SK-N-SH treated with all-trans-retinoic acid at 6 μM for 48 hours (cell line): ENCODE measurements at regions not wholly inside any gene's neighbourhood (a gene's known extent, or its start where the extent isn't known, plus 50 kb on each side); places are given as distances from the start of the nearest gene placed in this dataset.
"Not testable (repeated sequence)": the region's sequence is repeated elsewhere in the genome, so short reads cannot be mapped to it uniquely, and the experiment has no call there.

ENCODE experiments used
- ATAC-seq: fragments of 200-7000 bp; cut with Tn5 transposase; 3 replicates; pipeline ENCODE4 v1.9.1; 2020; ENCODE audit warnings: mild to moderate bottlenecking, moderate library complexity
- ARNTL ChIP-seq: fragments of 450-650 bp; formaldehyde crosslinking; IDR thresholded peaks from 2 replicates; pipeline ENCODE4 v1.5.0; 2020; ENCODE audit warnings: low read depth, mild to moderate bottlenecking, moderate library complexity, borderline replicate concordance
- BACH2 ChIP-seq: fragments of 250-450 bp; sonication (Bioruptor Pico); IDR thresholded peaks from 2 replicates; pipeline ENCODE4 v1.9.0; 2021; ENCODE audit warnings: mild to moderate bottlenecking, borderline replicate concordance
- CREB5 ChIP-seq: fragments of 250-450 bp; sonication (Bioruptor Pico); IDR thresholded peaks from 2 replicates; pipeline ENCODE4 v1.5.1; 2020; ENCODE audit warnings: low read depth, mild to moderate bottlenecking, moderate library complexity
- CSDC2 ChIP-seq: fragments of 250-450 bp; sonication (Bioruptor Pico); IDR thresholded peaks from 2 replicates; pipeline ENCODE4 v1.5.0; 2020; ENCODE audit warnings: mild to moderate bottlenecking, moderate library complexity
- CSRNP3 ChIP-seq: fragments of 250-450 bp; sonication (Bioruptor Pico); IDR thresholded peaks from 2 replicates; pipeline ENCODE4 v1.5.1; 2021; ENCODE audit warnings: mild to moderate bottlenecking, moderate library complexity
- ESRRG ChIP-seq: fragments of 250-450 bp; sonication (Bioruptor Pico); IDR thresholded peaks from 2 replicates; pipeline ENCODE4 v1.6.1; 2021; ENCODE audit warnings: mild to moderate bottlenecking
- GLIS3 ChIP-seq: fragments of 250-450 bp; sonication (Bioruptor Pico); IDR thresholded peaks from 2 replicates; pipeline ENCODE4 v1.5.0; 2020; ENCODE audit warnings: mild to moderate bottlenecking, moderate library complexity
- OSR1 ChIP-seq: fragments of 250-450 bp; sonication (Bioruptor Pico); IDR thresholded peaks from 2 replicates; pipeline ENCODE4 v1.8.0; 2022; ENCODE audit warnings: moderate library complexity, mild to moderate bottlenecking, inconsistent platforms
- PATZ1 ChIP-seq: fragments of 250-450 bp; sonication (Bioruptor Pico); IDR thresholded peaks from 2 replicates; pipeline ENCODE4 v1.8.0; 2020; ENCODE audit warnings: mild to moderate bottlenecking, moderate library complexity, borderline replicate concordance
- POU6F1 ChIP-seq: fragments of 250-450 bp; sonication (Bioruptor Pico); IDR thresholded peaks from 2 replicates; pipeline ENCODE4 v1.8.0; 2021; ENCODE audit warnings: low read depth, mild to moderate bottlenecking, moderate library complexity, borderline replicate concordance
- PPARA ChIP-seq: fragments of 250-450 bp; sonication (Bioruptor Pico); IDR thresholded peaks from 2 replicates; pipeline ENCODE4 v1.5.0; 2020; ENCODE audit warnings: mild to moderate bottlenecking, borderline replicate concordance
- RARB ChIP-seq: fragments of 250-450 bp; sonication (Bioruptor Pico); IDR thresholded peaks from 2 replicates; pipeline ENCODE4 v1.8.0; 2021; ENCODE audit warnings: mild to moderate bottlenecking, moderate library complexity
- SNAI2 ChIP-seq: fragments of 250-450 bp; sonication (Bioruptor Pico); IDR thresholded peaks from 2 replicates; pipeline ENCODE4 v1.5.0; 2020; ENCODE audit warnings: mild to moderate bottlenecking, moderate library complexity
- TOX ChIP-seq: fragments of 250-450 bp; sonication (Bioruptor Pico); IDR thresholded peaks from 2 replicates; pipeline ENCODE4 v1.8.0; 2021; ENCODE audit warnings: mild to moderate bottlenecking, moderate library complexity, borderline replicate concordance
- ZC3H10 ChIP-seq: fragments of 250-450 bp; sonication (Bioruptor Pico); IDR thresholded peaks from 2 replicates; pipeline ENCODE4 v1.5.1; 2021; ENCODE audit warnings: mild to moderate bottlenecking, moderate library complexity
- ZFP3 ChIP-seq: fragments of 250-450 bp; sonication (Bioruptor Pico); IDR thresholded peaks from 2 replicates; pipeline ENCODE4 v1.5.0; 2020; ENCODE audit warnings: mild to moderate bottlenecking, moderate library complexity
- ZNF565 ChIP-seq: fragments of 450-650 bp; formaldehyde crosslinking; conservative IDR thresholded peaks from 2 replicates; pipeline ENCODE4 v1.5.0; 2020; ENCODE audit warnings: low read depth, mild to moderate bottlenecking, moderate library complexity
- ZNF70 ChIP-seq: fragments of 450-650 bp; formaldehyde crosslinking; IDR thresholded peaks from 2 replicates; pipeline ENCODE4 v1.5.0; 2020; ENCODE audit warnings: mild to moderate bottlenecking, moderate library complexity

GRCh38 chrX:138794246-138794645 is 82.7 kb upstream of the FGF13 start (continued):
- TF ChIP-seq RARB (CRISPR knock-in tag) (no peak), TOX (no peak), ESRRG (no peak), SNAI2 (CRISPR knock-in tag) (no peak), ARNTL (CRISPR knock-in tag) (no peak), OSR1 (CRISPR knock-in tag) (no peak), GLIS3 (CRISPR knock-in tag) (no peak), CSDC2 (CRISPR knock-in tag) (no peak)
- TF ChIP-seq, all 23 proteins: peak for 0

GRCh38 chrX:138791551-138791950 is 80.0 kb upstream of the FGF13 start:
- ATAC-seq: no peak
- no peak for TF ChIP-seq PATZ1 (CRISPR knock-in tag)
- no peak for TF ChIP-seq RARB (CRISPR knock-in tag)
- no peak for TF ChIP-seq ZFP3 (CRISPR knock-in tag)
- no peak for TF ChIP-seq TOX
- TF ChIP-seq POU6F1: no peak
- TF ChIP-seq PPARA (CRISPR knock-in tag): no peak
- no peak for TF ChIP-seq BACH2 (CRISPR knock-in tag)
- no peak for TF ChIP-seq ZC3H10
- TF ChIP-seq GLIS3 (CRISPR knock-in tag): no peak
- TF ChIP-seq CSRNP3 (CRISPR knock-in tag): no peak

GRCh38 chrX:138788771-138789170 is 77.3 kb upstream of the FGF13 start:
- TF ChIP-seq ARNTL (CRISPR knock-in tag) (no peak), BACH2 (CRISPR knock-in tag) (no peak), ZC3H10 (no peak), CSRNP3 (CRISPR knock-in tag) (no peak), PATZ1 (CRISPR knock-in tag) (no peak), CREB5 (CRISPR knock-in tag) (no peak), ZNF565 (CRISPR knock-in tag) (no peak), ZNF70 (CRISPR knock-in tag) (no peak), OSR1 (CRISPR knock-in tag) (no peak), POU6F1 (no peak)
- no peak for ATAC-seq

- not testable (repeated sequence) for ATAC-seq
Measured at GRCh38 chrX:138778576-138778909, 67.0 kb upstream of the FGF13 start.

GRCh38 chrX:138777908-138778575 is 66.5 kb upstream of the FGF13 start:
- ATAC-seq: not testable (repeated sequence)
